GM12891 (cell line): ENCODE measurements at regions not wholly inside any gene's neighbourhood (a gene's known extent, or its start where the extent isn't known, plus 50 kb on each side); places are given as distances from the start of the nearest gene placed in this dataset.

Experiments used
- DNase-seq: peaks from one replicate; pipeline ENCODE4 v3.0.0; 2011; ENCODE audit warnings: low spot score; ENCODE audit not compliant: insufficient read length
- FAIRE-seq: peaks from 2 replicates; lab custom pipeline; 2011; peaks lifted over from hg19 to GRCh38; lab: Jason Lieb, UNC
- PAX5 ChIP-seq: IDR thresholded peaks from 2 replicates; pipeline ENCODE4 v1.6.1; 2011; ENCODE audit warnings: low read length, moderate library complexity, mild to moderate bottlenecking; ENCODE audit not compliant: insufficient read depth, severe bottlenecking
- POLR2A ChIP-seq: IDR thresholded peaks from 2 replicates; pipeline ENCODE4 v1.6.1; 2011; ENCODE audit warnings: low read depth, low read length, control low read depth
- POLR2AphosphoS5 ChIP-seq: IDR thresholded peaks from 2 replicates; pipeline ENCODE4 v1.6.1; 2011; ENCODE audit warnings: low read depth, low read length, control low read depth
- POU2F2 ChIP-seq: IDR thresholded peaks from 2 replicates; pipeline ENCODE4 v1.6.1; 2011; ENCODE audit warnings: low read depth, mild to moderate bottlenecking, control low read depth, low read length, moderate library complexity
- SPI1 ChIP-seq: IDR thresholded peaks from 2 replicates; pipeline ENCODE4 v1.6.1; 2011; ENCODE audit warnings: low read depth, low read length, control low read depth
- TAF1 ChIP-seq: IDR thresholded peaks from 2 replicates; pipeline ENCODE4 v1.6.1; 2011; ENCODE audit warnings: low read depth, low read length, control low read depth

- TF ChIP-seq POLR2AphosphoS5 = no peak
- no peak for TF ChIP-seq PAX5
- TF ChIP-seq POU2F2 = no peak
- no peak for TF ChIP-seq TAF1
- TF ChIP-seq SPI1 = no peak
- no peak for TF ChIP-seq POLR2A
- DNase-seq (no peak), FAIRE-seq (no peak)
Measured at GRCh38 chr15:60219866-60220265, 177.9 kb downstream of the ANXA2 start.

DNA sequence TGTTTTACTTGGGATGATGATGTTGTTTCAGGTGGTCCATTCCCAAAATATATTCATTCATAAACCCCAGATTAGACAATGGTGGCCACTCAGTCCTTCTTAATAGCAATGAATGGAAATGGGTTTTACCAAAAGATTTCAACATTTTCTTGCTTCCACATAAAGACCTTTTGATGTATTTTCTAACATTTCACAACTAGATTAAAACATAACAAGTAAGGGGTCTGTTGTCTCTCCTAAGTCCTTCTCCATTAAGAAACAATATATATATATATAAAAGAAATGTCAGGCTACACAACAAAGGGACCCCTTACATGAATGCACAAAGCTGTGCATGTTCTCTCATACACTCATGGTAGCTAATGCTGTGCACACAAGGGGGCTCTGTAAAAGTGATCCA, 176.4 kb downstream of the ANXA2 start:
- TF ChIP-seq SPI1 (no peak), PAX5 (no peak), POLR2A (no peak), POU2F2 (no peak), POLR2AphosphoS5 (no peak), TAF1 (no peak)
- FAIRE-seq = no peak
- DNase-seq = no peak

GRCh38 chr15:60222404-60222803, 175.4 kb downstream of the ANXA2 start:
- DNase-seq (no peak), FAIRE-seq (no peak)
- TF ChIP-seq POU2F2 (no peak), POLR2AphosphoS5 (no peak), SPI1 (no peak), TAF1 (no peak), PAX5 (no peak), POLR2A (no peak)

GRCh38 chr15:60223176-60223575, 174.6 kb downstream of the ANXA2 start:
- FAIRE-seq (no peak), DNase-seq (no peak)

DNA sequence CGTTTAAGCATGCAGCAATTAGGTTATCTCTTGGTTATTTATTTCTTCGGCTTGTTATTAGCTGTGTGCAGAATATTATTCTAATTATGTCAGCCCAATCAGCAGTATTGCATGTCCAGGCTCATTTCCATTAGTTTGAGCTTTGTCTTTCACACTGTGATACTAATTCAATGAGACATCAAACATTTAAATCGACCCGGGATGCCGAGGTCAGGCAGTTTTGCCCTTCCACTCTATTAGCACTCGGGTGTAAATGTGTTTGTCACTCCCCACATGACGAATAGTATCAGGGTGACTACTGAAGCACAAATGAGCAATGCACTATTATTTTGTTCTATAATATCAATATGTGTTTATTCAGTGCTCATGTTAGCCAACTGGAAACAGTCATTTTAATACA, 170.9 kb downstream of the ANXA2 start:
- FAIRE-seq = no peak
- DNase-seq = no peak
- TF ChIP-seq POLR2AphosphoS5 = no peak
- TF ChIP-seq POU2F2 = no peak
- no peak for TF ChIP-seq PAX5
- no peak for TF ChIP-seq POLR2A
- no peak for TF ChIP-seq SPI1
- no peak for TF ChIP-seq TAF1

More at GRCh38 chr15:60223176-60223575, 174.6 kb downstream of the ANXA2 start:
- TF ChIP-seq POLR2AphosphoS5 (no peak), SPI1 (no peak), TAF1 (no peak), POU2F2 (no peak), POLR2A (no peak), PAX5 (no peak)

DNA sequence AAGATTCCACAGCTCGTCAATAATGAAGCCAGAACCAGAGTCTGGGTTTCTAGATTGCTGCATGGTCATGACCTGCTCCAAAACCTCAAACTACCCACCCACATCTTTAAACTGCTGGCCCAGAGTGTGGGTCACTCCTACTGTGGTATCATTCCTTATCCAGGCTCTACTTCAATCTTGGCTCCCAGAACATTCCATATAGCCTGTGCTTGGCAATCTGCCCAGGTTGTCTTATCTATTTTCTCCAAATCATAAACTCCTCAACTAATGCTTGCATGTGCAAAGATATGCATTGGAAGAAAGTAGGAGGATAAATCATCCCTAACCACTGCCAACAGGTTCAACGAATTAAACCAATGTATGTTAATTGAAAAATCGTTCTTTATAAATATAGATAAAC, 169.7 kb downstream of the ANXA2 start:
- DNase-seq = no peak
- no peak for TF ChIP-seq POLR2A
- TF ChIP-seq TAF1 = no peak
- TF ChIP-seq SPI1 = no peak
- TF ChIP-seq POU2F2 = no peak
- TF ChIP-seq POLR2AphosphoS5 = no peak
- no peak for TF ChIP-seq PAX5
- no peak for FAIRE-seq

GRCh38 chr15:60228619-60229018, 169.2 kb downstream of the ANXA2 start:
- DNase-seq (no peak), FAIRE-seq (no peak)
- no peak for TF ChIP-seq POLR2AphosphoS5
- no peak for TF ChIP-seq TAF1
- no peak for TF ChIP-seq POLR2A
- TF ChIP-seq PAX5 = no peak
- TF ChIP-seq SPI1 = no peak
- no peak for TF ChIP-seq POU2F2

- FAIRE-seq = no peak
- no peak for DNase-seq
- TF ChIP-seq TAF1 (no peak), SPI1 (no peak), POLR2AphosphoS5 (no peak), PAX5 (no peak), POU2F2 (no peak), POLR2A (no peak)
Measured at GRCh38 chr15:60235951-60236710, 161.7 kb downstream of the ANXA2 start.

GRCh38 chr15:60237446-60237845, 160.3 kb downstream of the ANXA2 start:
- TF ChIP-seq SPI1 (no peak), PAX5 (no peak), POU2F2 (no peak), POLR2AphosphoS5 (no peak), TAF1 (no peak)

More at GRCh38 chr15:60237446-60237845, 160.3 kb downstream of the ANXA2 start:
- no peak for DNase-seq
- FAIRE-seq = no peak
